HepG2 (cell line): ENCODE measurements at regions not wholly inside any gene's neighbourhood (a gene's known extent, or its start where the extent isn't known, plus 50 kb on each side); places are given as distances from the start of the nearest gene placed in this dataset.

ENCODE experiments used
- ATAC-seq: fragments of 200-7000 bp; cut with Tn5 transposase; 3 replicates; pipeline ENCODE4 v1.9.1; 2020; ENCODE audit warnings: mild to moderate bottlenecking, moderate library complexity
- BruUV-seq: library from RNA; stranded (reverse); fragments of 400-500 nt; replicated peaks from 2 replicates; lab custom pipeline; 2021; lab: Mats Ljungman, UMichigan
- CTCF ChIA-PET: fragments of 300-600 bp; formaldehyde crosslinking; extraction: SDS; loops from one replicate; lab custom pipeline; 2021; ENCODE audit warnings: low total read pairs, inconsistent platforms, low intra/inter-chr PET ratio; lab: Yijun Ruan, JAX
- POLR2A ChIA-PET: fragments of 350-600 bp; sonication (Branson Sonifier 250); formaldehyde crosslinking; loops from one replicate; lab custom pipeline; 2020; ENCODE audit warnings: antibody characterized with exemption, inconsistent platforms; lab: Yijun Ruan, JAX
- DNase-seq: peaks from one replicate; pipeline ENCODE4 v3.0.0-alpha.2; 2015; ENCODE audit warnings: low spot score
- FAIRE-seq: peaks from 3 replicates; lab custom pipeline; 2011; peaks lifted over from hg19 to GRCh38; lab: Jason Lieb, UNC
- H2AFZ ChIP-seq: one replicate; pipeline ENCODE4 v1.6.1; 2011; ENCODE audit warnings: low read length, inconsistent platforms
- H3K27ac ChIP-seq: fragments of 300-600 bp; 3 replicates; pipeline ENCODE4 v1.8.0; 2011; ENCODE audit warnings: mixed run types, mild to moderate bottlenecking, mixed read lengths, low read length, inconsistent platforms; ENCODE audit not compliant: insufficient read depth; ENCODE audit errors: extremely low read length
- H3K27me3 ChIP-seq, 2 experiments: fragments of 200-600 bp in 1 of 2; 2 replicates in 1 of 2; 3 replicates in 1 of 2; pipeline versions ENCODE4 v1.6.0 to v1.8.0; 2011; ENCODE audit warnings: low read length in 2 of 2, mild to moderate bottlenecking in 2 of 2, moderate library complexity in 2 of 2, inconsistent platforms in 1 of 2; ENCODE audit not compliant: insufficient read depth in 2 of 2, control insufficient read depth in 1 of 2
- H3K36me3 ChIP-seq, 2 experiments: fragments of 200-600 bp in 1 of 2; replicated peaks in 1 of 2; 2 replicates in 1 of 2; 3 replicates in 1 of 2; pipeline versions ENCODE4 v1.5.1 to v1.8.0; 2011; ENCODE audit warnings: low read length in 2 of 2, inconsistent platforms in 1 of 2; ENCODE audit not compliant: insufficient read depth in 2 of 2, control insufficient read depth in 1 of 2
- H3K4me1 ChIP-seq: 2 replicates; pipeline ENCODE4 v1.5.1; 2012; ENCODE audit warnings: low read length, inconsistent platforms; ENCODE audit not compliant: insufficient read depth
- H3K4me2 ChIP-seq: 2 replicates; pipeline ENCODE4 v1.6.0; 2011; ENCODE audit warnings: low read depth, low read length, inconsistent platforms
- H3K4me3 ChIP-seq, 3 experiments: fragments of 200-600 bp in 1 of 3; sonication (generic), shearing (Covaris generic) in 1 of 3; replicated peaks in 1 of 3; 2 replicates each; pipeline ENCODE4 v1.5.1; 2011 to 2016; ENCODE audit warnings: low read length in 3 of 3, inconsistent platforms in 2 of 3, low read depth in 2 of 3, mild to moderate bottlenecking in 2 of 3, control low read depth in 1 of 3, mixed read lengths in 1 of 3; ENCODE audit not compliant: insufficient read depth in 1 of 3
- H3K79me2 ChIP-seq: one replicate; pipeline ENCODE4 v1.6.1; 2011; ENCODE audit warnings: low read length, inconsistent platforms; ENCODE audit not compliant: insufficient read depth
- H3K9ac ChIP-seq: 2 replicates; pipeline ENCODE4 v1.6.0; 2011; ENCODE audit warnings: mild to moderate bottlenecking, low read depth, low read length, inconsistent platforms; ENCODE audit not compliant: insufficient read depth
- H3K9me3 ChIP-seq: 2 replicates; pipeline ENCODE4 v1.5.1; 2012; ENCODE audit warnings: mild to moderate bottlenecking, low read length
- H4K20me1 ChIP-seq: 2 replicates; pipeline ENCODE4 v1.6.0; 2011; ENCODE audit warnings: inconsistent platforms, mild to moderate bottlenecking, low read length, moderate library complexity; ENCODE audit not compliant: insufficient read depth
- ASH2L ChIP-seq: fragments of 300-600, 200-600 bp; sonication (generic); IDR thresholded peaks from 2 replicates; pipeline ENCODE4 v1.7.0; 2017; ENCODE audit warnings: low read depth, mild to moderate bottlenecking, moderate library complexity, mixed read lengths, low read length; ENCODE audit not compliant: insufficient read length
- BATF2 ChIP-seq: sonication (generic); formaldehyde crosslinking; IDR thresholded peaks from 2 replicates; pipeline ENCODE4 v1.8.0; 2022; ENCODE audit warnings: mild to moderate bottlenecking, missing genetic modification reagents, moderate library complexity
- ETS1 ChIP-seq: sonication (generic); formaldehyde crosslinking; IDR thresholded peaks from 2 replicates; pipeline ENCODE4 v1.4.0; 2020; ENCODE audit warnings: missing genetic modification reagents
- GTF3A ChIP-seq: sonication (generic); formaldehyde crosslinking; conservative IDR thresholded peaks from 2 replicates; pipeline ENCODE4 v1.4.0; 2020; ENCODE audit warnings: mild to moderate bottlenecking, missing genetic modification reagents
- RFXANK ChIP-seq: IDR thresholded peaks from 2 replicates; pipeline ENCODE4 v1.6.1; 2016
- RNF219 ChIP-seq: sonication (generic); formaldehyde crosslinking; IDR thresholded peaks from 2 replicates; pipeline ENCODE4 v1.5.0; 2020; ENCODE audit warnings: mild to moderate bottlenecking, missing genetic modification reagents
- SRSF4 ChIP-seq: fragments of 200-400 bp; formaldehyde crosslinking; IDR thresholded peaks from one replicate; pipeline ENCODE4 v1.6.1; 2018; ENCODE audit warnings: mild to moderate bottlenecking, low read depth, low read length, moderate library complexity; ENCODE audit not compliant: poor library complexity, severe bottlenecking
- THAP7 ChIP-seq: sonication (generic); formaldehyde crosslinking; IDR thresholded peaks from 2 replicates; pipeline ENCODE4 v1.8.1; 2023; ENCODE audit warnings: mild to moderate bottlenecking, missing genetic modification reagents
- THAP8 ChIP-seq: sonication (generic); formaldehyde crosslinking; IDR thresholded peaks from 2 replicates; pipeline ENCODE4 v1.5.1; 2020; ENCODE audit warnings: missing genetic modification reagents, mild to moderate bottlenecking, borderline replicate concordance
- ZNF775 ChIP-seq: sonication (generic); formaldehyde crosslinking; IDR thresholded peaks from 2 replicates; pipeline ENCODE4 v1.4.0; 2020; ENCODE audit warnings: missing genetic modification reagents, mild to moderate bottlenecking, moderate library complexity, borderline replicate concordance
- ZSCAN25 ChIP-seq: sonication (generic); formaldehyde crosslinking; IDR thresholded peaks from 2 replicates; pipeline ENCODE4 v1.8.0; 2022; ENCODE audit warnings: mild to moderate bottlenecking, missing genetic modification reagents
- WGBS: methylation state at CpG from one replicate; pipeline ENCODE4 v1.1.6; 2017; ENCODE audit warnings: low lambda C conversion rate; 5-methylcytosine and 5-hydroxymethylcytosine counted together
- in situ Hi-C: cut with HindIII; loops from 2 replicates; pipeline ENCODE4 v1.10.0; 2017; ENCODE audit warnings: low pct_unique_long_range_greater_than_20kb; ENCODE audit not compliant: extremely low pct_ligation_motif_present
- intact Hi-C: fragments of 100-400 bp; cut with micrococcal nuclease; formaldehyde crosslinking; loops from one replicate; pipeline ENCODE4 v1.10.0; 2022; ENCODE audit not compliant: unreplicated experiment

- intact Hi-C loops: no loop called here
- TF ChIP-seq THAP8 (CRISPR knock-in tag) (no peak), RFXANK (no peak), ASH2L (no peak), ZSCAN25 (CRISPR knock-in tag) (no peak), GTF3A (CRISPR knock-in tag) (no peak), THAP7 (CRISPR knock-in tag) (no peak), RNF219 (CRISPR knock-in tag) (no peak), ZNF775 (CRISPR knock-in tag) (no peak), SRSF4 (no peak), ETS1 (CRISPR knock-in tag) (no peak), BATF2 (CRISPR knock-in tag) (no peak)
- 0% methylated on average over 2 of the region's 2 CpGs for whole genome bisulfite sequencing
- H2AFZ ChIP-seq: no peak overlapping the region
- H3K4me2 ChIP-seq: no peak overlapping the region
- no peak for FAIRE-seq
- no peaks in the 10 kb centered on the region for H3K36me3 ChIP-seq
- no TSS peak for BruUV-seq
- no peaks in the 10 kb centered on the region for H3K4me1 ChIP-seq
- H3K79me2 ChIP-seq: no peaks in the 10 kb centered on the region
- ChIA-PET CTCF (no interaction called here), POLR2A (no interaction called here)
- H3K27me3 ChIP-seq: no peaks in the 10 kb centered on the region
- H3K9me3 ChIP-seq: peaks cover 8% of the 10 kb centered on the region
- H4K20me1 ChIP-seq: no peaks in the 10 kb centered on the region
- no peak overlapping the region for H3K27ac ChIP-seq
- H3K9ac ChIP-seq: no peak overlapping the region
- H3K4me3 ChIP-seq: no peak overlapping the region
- in situ Hi-C loops: no loop called here
- no peak for ATAC-seq
- no peak for DNase-seq
Measured at GRCh38 chr12:87336814-87337336, 692.3 kb downstream of the C12orf50 start.
